CD4-positive, alpha-beta memory T cell (primary cell): ENCODE measurements at regions not wholly inside any gene's neighbourhood (a gene's known extent, or its start where the extent isn't known, plus 50 kb on each side); places are given as distances from the start of the nearest gene placed in this dataset.
"Not testable (repeated sequence)": the region's sequence is repeated elsewhere in the genome, so short reads cannot be mapped to it uniquely, and the experiment has no call there.

Source experiments
- CTCF ChIA-PET: fragments of 350-600 bp; sonication (Branson Sonifier 250); formaldehyde crosslinking; loops from one replicate; lab custom pipeline; 2021; ENCODE audit warnings: inconsistent platforms; ENCODE audit not compliant: partially characterized antibody; lab: Charles Lee
- POLR2A ChIA-PET: fragments of 350-600 bp; sonication (Branson Sonifier 250); formaldehyde crosslinking; loops from one replicate; lab custom pipeline; 2021; ENCODE audit not compliant: partially characterized antibody; lab: Charles Lee
- DNase-seq, 5 donors: peaks; one replicate each; pipeline versions ENCODE4 v3.0.0 to v3.0.0-alpha.2; 2020 to 2022; ENCODE audit warnings: mixed read lengths in 1 of 5
- H3K27ac ChIP-seq: one replicate; pipeline ENCODE4 v1.7.0; 2013; ENCODE audit warnings: low read depth, low read length
- H3K27me3 ChIP-seq: 2 replicates; pipeline ENCODE4 v1.7.0; 2013; ENCODE audit warnings: mild to moderate bottlenecking, low read length, moderate library complexity; ENCODE audit not compliant: insufficient read depth
- H3K36me3 ChIP-seq: 2 replicates; pipeline ENCODE4 v1.7.0; 2013; ENCODE audit warnings: mild to moderate bottlenecking, low read length, moderate library complexity; ENCODE audit not compliant: insufficient read depth
- H3K4me1 ChIP-seq: 2 replicates; pipeline ENCODE4 v1.7.0; 2013; ENCODE audit warnings: mild to moderate bottlenecking, low read length, moderate library complexity; ENCODE audit not compliant: insufficient read depth
- H3K4me3 ChIP-seq, 2 donors: one replicate each; pipeline ENCODE4 v1.7.0; 2013; ENCODE audit warnings: low read length in 2 of 2, mild to moderate bottlenecking in 1 of 2
- H3K9me3 ChIP-seq, 2 donors: one replicate each; pipeline ENCODE4 v1.7.0; 2013; ENCODE audit warnings: low read length in 2 of 2, control low read depth in 1 of 2; ENCODE audit not compliant: control insufficient read depth in 1 of 2
- H3K27ac Mint-ChIP-seq, 7 donors: one replicate each; pipeline ENCODE4 v1.8.0; 2020 to 2021; ENCODE audit warnings: mixed read lengths in 7 of 7, mild to moderate bottlenecking in 6 of 7, inconsistent platforms in 3 of 7, moderate library complexity in 3 of 7
- H3K27me3 Mint-ChIP-seq, 2 donors: one replicate each; pipeline ENCODE4 v1.8.0; 2020 to 2021; ENCODE audit warnings: mixed read lengths in 2 of 2
- H3K36me3 Mint-ChIP-seq, 2 donors: one replicate each; pipeline ENCODE4 v1.8.0; 2020 to 2021; ENCODE audit warnings: mixed read lengths in 2 of 2, inconsistent platforms in 1 of 2, mild to moderate bottlenecking in 1 of 2
- H3K4me1 Mint-ChIP-seq, 4 donors: one replicate each; pipeline ENCODE4 v1.8.0; 2020 to 2021; ENCODE audit warnings: mixed read lengths in 4 of 4, mild to moderate bottlenecking in 1 of 4
- H3K4me3 Mint-ChIP-seq, 8 donors: one replicate each; pipeline ENCODE4 v1.8.0; 2020 to 2021; ENCODE audit warnings: mixed read lengths in 8 of 8, mild to moderate bottlenecking in 7 of 8, moderate library complexity in 6 of 8, inconsistent platforms in 3 of 8
- H3K9me3 Mint-ChIP-seq, 8 donors: one replicate each; pipeline ENCODE4 v1.8.0; 2020 to 2021; ENCODE audit warnings: mixed read lengths in 8 of 8, mild to moderate bottlenecking in 5 of 8, inconsistent platforms in 3 of 8, moderate library complexity in 1 of 8
- intact Hi-C: fragments of 100-400 bp; cut with micrococcal nuclease; formaldehyde crosslinking; loops from one replicate; pipeline ENCODE4 v1.15.1; 2023

- POLR2A ChIA-PET, result no interaction called here
- CTCF ChIA-PET, result no interaction called here
Observed at GRCh38 chr2:185484602-185485001, 254.0 kb upstream of the FSIP2 start.

DNA sequence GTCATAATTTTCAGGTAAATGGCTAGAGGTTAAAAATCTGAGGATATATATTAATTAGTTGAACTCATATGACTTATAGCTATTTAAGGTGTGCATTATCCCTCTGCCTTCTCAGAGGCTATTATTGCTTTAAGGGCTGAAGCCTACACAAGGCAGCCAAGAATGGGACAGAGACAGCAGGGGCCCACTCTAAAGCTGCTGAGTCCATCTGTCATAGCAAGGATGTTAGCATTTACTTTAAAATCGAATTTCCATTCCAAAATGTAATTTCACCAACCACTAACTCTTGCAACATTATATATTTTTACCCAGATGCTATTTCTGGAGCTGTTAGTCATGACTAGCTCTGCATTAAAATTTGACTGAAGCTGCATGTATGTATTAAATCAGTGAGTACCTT lies 236.3 kb upstream of the FSIP2 start:
- Histone ChIP-seq H3K4me3 (no peak overlapping the region), H3K36me3 (no peaks in the 10 kb centered on the region), H3K27me3 (no peaks in the 10 kb centered on the region), H3K27ac (no peak overlapping the region), H3K4me1 (no peaks in the 10 kb centered on the region), H3K9me3 (peaks cover 0 to 3% of the 10 kb centered on the region in 2 donors)
- no peak overlapping the region for H3K4me3 Mint-ChIP-seq
- no peak overlapping the region for H3K27ac Mint-ChIP-seq
- H3K27me3 Mint-ChIP-seq, result no peaks in the 10 kb centered on the region
- peaks cover 0 to 28% (median 19%) of the 10 kb centered on the region in 8 donors for H3K9me3 Mint-ChIP-seq
- peaks cover 0 to 1% of the 10 kb centered on the region in 2 donors for H3K36me3 Mint-ChIP-seq
- no peak for DNase-seq
- CTCF ChIA-PET, result no interaction called here
- intact Hi-C loops, result no loop called here
- no peaks in the 10 kb centered on the region for H3K4me1 Mint-ChIP-seq
- POLR2A ChIA-PET, result no interaction called here

More at GRCh38 chr2:185484602-185485001, 254.0 kb upstream of the FSIP2 start:
- no peak overlapping the region for H3K4me3 ChIP-seq
- Mint-ChIP-seq H3K27me3 (no peaks in the 10 kb centered on the region), H3K4me3 (no peak overlapping the region), H3K27ac (no peak overlapping the region), H3K4me1 (no peaks in the 10 kb centered on the region), H3K9me3 (peaks cover 3 to 13% (median 7%) of the 10 kb centered on the region in 8 donors), H3K36me3 (no peaks in the 10 kb centered on the region)
- no peaks in the 10 kb centered on the region for H3K36me3 ChIP-seq
- no peaks in the 10 kb centered on the region for H3K9me3 ChIP-seq
- DNase-seq, result no peak
- H3K4me1 ChIP-seq, result no peaks in the 10 kb centered on the region
- no peak overlapping the region for H3K27ac ChIP-seq
- intact Hi-C loops, result no loop called here
- H3K27me3 ChIP-seq, result no peaks in the 10 kb centered on the region

GRCh38 chr2:185507719-185508118 lies 230.9 kb upstream of the FSIP2 start:
- Histone ChIP-seq H3K27ac (no peak overlapping the region), H3K4me3 (no peak overlapping the region), H3K9me3 (peaks cover 0 to 16% of the 10 kb centered on the region in 2 donors), H3K4me1 (no peaks in the 10 kb centered on the region), H3K36me3 (no peaks in the 10 kb centered on the region), H3K27me3 (no peaks in the 10 kb centered on the region)
- H3K36me3 Mint-ChIP-seq, result peaks cover 0 to 1% of the 10 kb centered on the region in 2 donors
- no peaks in the 10 kb centered on the region for H3K4me1 Mint-ChIP-seq
- ChIA-PET CTCF (no interaction called here), POLR2A (no interaction called here)
- no peak overlapping the region for H3K4me3 Mint-ChIP-seq
- DNase-seq, result no peak
- intact Hi-C loops, result no loop called here
- no peaks in the 10 kb centered on the region for H3K27me3 Mint-ChIP-seq
- H3K9me3 Mint-ChIP-seq, result peaks cover 4 to 52% (median 48%) of the 10 kb centered on the region in 8 donors
- no peak overlapping the region for H3K27ac Mint-ChIP-seq

GRCh38 chr2:185510060-185510459 lies 228.5 kb upstream of the FSIP2 start:
- ChIA-PET POLR2A (no interaction called here), CTCF (no interaction called here)
- no peak for DNase-seq
- H3K9me3 Mint-ChIP-seq, result peaks cover 4 to 50% (median 42%) of the 10 kb centered on the region in 8 donors
- intact Hi-C loops, result no loop called here
- H3K27me3 Mint-ChIP-seq, result no peaks in the 10 kb centered on the region
- no peaks in the 10 kb centered on the region for H3K4me1 Mint-ChIP-seq
- Histone ChIP-seq H3K27me3 (no peaks in the 10 kb centered on the region), H3K4me1 (no peaks in the 10 kb centered on the region), H3K9me3 (peaks cover 0 to 13% of the 10 kb centered on the region in 2 donors), H3K36me3 (no peaks in the 10 kb centered on the region), H3K27ac (no peak overlapping the region), H3K4me3 (no peak overlapping the region)
- H3K36me3 Mint-ChIP-seq, result peaks cover 0 to 1% of the 10 kb centered on the region in 2 donors
- H3K4me3 Mint-ChIP-seq, result no peak overlapping the region
- no peak overlapping the region for H3K27ac Mint-ChIP-seq

- ChIA-PET POLR2A (no interaction called here), CTCF (no interaction called here)
- Mint-ChIP-seq H3K36me3 (no peaks in the 10 kb centered on the region), H3K4me3 (no peak overlapping the region), H3K9me3 (peaks cover 4 to 42% (median 35%) of the 10 kb centered on the region in 8 donors), H3K27me3 (no peaks in the 10 kb centered on the region), H3K27ac (no peak overlapping the region), H3K4me1 (no peaks in the 10 kb centered on the region)
- Histone ChIP-seq H3K9me3 (peaks cover 0 to 13% of the 10 kb centered on the region in 2 donors), H3K27ac (no peak overlapping the region), H3K4me3 (no peak overlapping the region), H3K27me3 (no peaks in the 10 kb centered on the region), H3K36me3 (no peaks in the 10 kb centered on the region), H3K4me1 (no peaks in the 10 kb centered on the region)
- intact Hi-C loops, result no loop called here
- no peak for DNase-seq
Observed at GRCh38 chr2:185511925-185512324, 226.7 kb upstream of the FSIP2 start.

DNA sequence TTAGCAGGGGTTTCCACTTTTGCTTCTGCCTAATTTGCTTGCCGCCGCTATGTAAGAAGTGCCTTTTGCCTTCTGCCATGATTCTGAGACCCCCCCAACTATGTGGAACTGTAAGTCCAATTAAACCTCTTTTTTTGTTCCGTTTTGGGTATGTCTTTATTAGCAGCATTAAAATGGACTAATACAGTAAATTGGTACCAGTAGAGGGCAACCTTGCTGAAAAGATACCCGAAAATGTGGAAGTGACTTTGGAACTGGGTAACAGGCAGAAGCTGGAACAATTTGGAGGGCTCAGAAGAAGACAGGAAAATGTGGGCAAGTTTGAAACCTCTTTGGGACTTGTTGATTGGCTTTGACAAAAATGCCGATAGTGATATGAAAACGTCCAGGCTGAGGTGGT lies 216.1 kb upstream of the FSIP2 start:
- no peak for DNase-seq
- no peak overlapping the region for H3K4me3 ChIP-seq
- no peaks in the 10 kb centered on the region for H3K36me3 ChIP-seq
- peaks cover 2 to 27% (median 15%) of the 10 kb centered on the region in 8 donors for H3K9me3 Mint-ChIP-seq
- ChIA-PET POLR2A (no interaction called here), CTCF (no interaction called here)
- no peaks in the 10 kb centered on the region for H3K4me1 ChIP-seq
- H3K9me3 ChIP-seq, result peaks cover 0 to 4% of the 10 kb centered on the region in 2 donors
- no peaks in the 10 kb centered on the region for H3K27me3 ChIP-seq
- intact Hi-C loops, result no loop called here
- no peak overlapping the region for H3K4me3 Mint-ChIP-seq
- no peak overlapping the region for H3K27ac Mint-ChIP-seq
- no peak overlapping the region for H3K27ac ChIP-seq
- H3K27me3 Mint-ChIP-seq, result no peaks in the 10 kb centered on the region
- H3K36me3 Mint-ChIP-seq, result peaks cover 1 to 4% of the 10 kb centered on the region in 2 donors
- H3K4me1 Mint-ChIP-seq, result no peaks in the 10 kb centered on the region

- peaks cover 2 to 26% (median 14%) of the 10 kb centered on the region in 8 donors for H3K9me3 Mint-ChIP-seq
- H3K4me1 ChIP-seq, H3K9me3 ChIP-seq, H3K4me1 Mint-ChIP-seq, H3K27ac Mint-ChIP-seq, H3K4me3 ChIP-seq, CTCF ChIA-PET, H3K36me3 ChIP-seq, intact Hi-C loops, H3K27me3 Mint-ChIP-seq, DNase-seq, H3K4me3 Mint-ChIP-seq, H3K27me3 ChIP-seq, H3K27ac ChIP-seq, POLR2A ChIA-PET, H3K36me3 Mint-ChIP-seq: not testable (repeated sequence)
Observed at GRCh38 chr2:185524242-185524641, 214.4 kb upstream of the FSIP2 start.

DNA sequence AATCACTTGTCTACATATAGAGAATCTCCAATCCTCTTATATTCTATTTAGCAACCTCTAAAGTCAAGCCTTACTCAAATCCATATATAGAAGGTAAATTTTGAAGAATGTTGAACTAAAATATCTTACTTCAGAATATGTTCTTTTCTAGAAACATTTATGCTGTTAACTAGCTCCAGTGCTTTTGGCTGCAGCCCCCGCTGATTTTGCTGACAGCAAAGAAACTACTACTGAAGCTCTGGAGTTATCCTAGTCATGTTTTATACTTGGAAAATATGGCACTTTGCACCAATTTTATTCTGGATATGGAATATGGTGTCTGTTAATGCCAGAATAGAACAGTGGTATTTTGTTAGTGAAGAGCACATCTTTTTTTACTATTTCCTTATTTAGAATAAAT lies 212.4 kb upstream of the FSIP2 start:
- Mint-ChIP-seq H3K4me1 (no peaks in the 10 kb centered on the region), H3K27me3 (no peaks in the 10 kb centered on the region), H3K36me3 (peaks cover 0 to 4% of the 10 kb centered on the region in 2 donors), H3K9me3 (peaks cover 2 to 28% (median 15%) of the 10 kb centered on the region in 8 donors), H3K27ac (no peak overlapping the region), H3K4me3 (no peak overlapping the region)
- Histone ChIP-seq H3K4me1 (no peaks in the 10 kb centered on the region), H3K27me3 (no peaks in the 10 kb centered on the region), H3K36me3 (no peaks in the 10 kb centered on the region), H3K4me3 (no peak overlapping the region), H3K27ac (no peak overlapping the region), H3K9me3 (no peaks in the 10 kb centered on the region)
- CTCF ChIA-PET, result no interaction called here
- intact Hi-C loops, result no loop called here
- POLR2A ChIA-PET, result no interaction called here
- DNase-seq, result no peak
